Activated T-cell treated with anti-CD3 and anti-CD28 coated beads, Interleukin-2, amount 50 U/mL, for 1 hour (primary cell): ENCODE measurements at regions not wholly inside any gene's neighbourhood (a gene's known extent, or its start where the extent isn't known, plus 50 kb on each side); places are given as distances from the start of the nearest gene placed in this dataset.

Source experiments
- DNase-seq: peaks from one replicate; pipeline ENCODE4 v3.0.0-alpha.2; 2020

GRCh38 chr19:28425046-28425931 lies 787.7 kb downstream of the UQCRFS1 start:
- DNase-seq = no peak

- DNase-seq = no peak
These were observed 788.3 kb downstream of the UQCRFS1 start for GRCh38 chr19:28424662-28425045.

- no peak for DNase-seq
These were observed 788.9 kb downstream of the UQCRFS1 start for GRCh38 chr19:28424077-28424476.

- DNase-seq = no peak
These were observed 789.9 kb downstream of the UQCRFS1 start for GRCh38 chr19:28422791-28423650.

GRCh38 chr19:28422046-28422445 lies 790.9 kb downstream of the UQCRFS1 start:
- no peak for DNase-seq

GRCh38 chr19:28420811-28421550 lies 792.0 kb downstream of the UQCRFS1 start:
- DNase-seq = no peak

GRCh38 chr19:28419312-28419711 lies 793.6 kb downstream of the UQCRFS1 start:
- no peak for DNase-seq

- DNase-seq = no peak
These were observed 795.6 kb downstream of the UQCRFS1 start for GRCh38 chr19:28417361-28417760.

GRCh38 chr19:28416245-28416644 lies 796.7 kb downstream of the UQCRFS1 start:
- no peak for DNase-seq

GRCh38 chr19:28414748-28415147 lies 798.2 kb downstream of the UQCRFS1 start:
- no peak for DNase-seq

GRCh38 chr19:28409859-28410258 lies 803.1 kb downstream of the UQCRFS1 start:
- DNase-seq = no peak

- no peak for DNase-seq
These were observed 806.0 kb downstream of the UQCRFS1 start for GRCh38 chr19:28406966-28407365.

GRCh38 chr19:28405346-28405742 lies 807.6 kb downstream of the UQCRFS1 start:
- no peak for DNase-seq

GRCh38 chr19:28404472-28404871 lies 808.5 kb downstream of the UQCRFS1 start:
- DNase-seq = no peak

- DNase-seq = no peak
These were observed 809.3 kb downstream of the UQCRFS1 start for GRCh38 chr19:28403690-28404089.

GRCh38 chr19:28402701-28403290 lies 810.2 kb downstream of the UQCRFS1 start:
- DNase-seq = no peak

- DNase-seq = no peak
These were observed 811.1 kb downstream of the UQCRFS1 start for GRCh38 chr19:28401739-28402424.

GRCh38 chr19:28400953-28401671 lies 811.8 kb downstream of the UQCRFS1 start:
- DNase-seq = no peak

GRCh38 chr19:28399187-28399586 lies 813.8 kb downstream of the UQCRFS1 start:
- no peak for DNase-seq

- DNase-seq = no peak
These were observed 815.2 kb downstream of the UQCRFS1 start for GRCh38 chr19:28397800-28398199.

- DNase-seq = no peak
These were observed 815.6 kb downstream of the UQCRFS1 start for GRCh38 chr19:28397306-28397705.
